Tibial nerve (tissue), 4 donors: ENCODE measurements at regions not wholly inside any gene's neighbourhood (a gene's known extent, or its start where the extent isn't known, plus 50 kb on each side); places are given as distances from the start of the nearest gene placed in this dataset.

Source experiments
- DNase-seq, 2 donors: peaks; one replicate each; pipeline ENCODE4 v3.0.0-alpha.2; 2019; ENCODE audit warnings: low spot score in 2 of 2
- H3K27ac ChIP-seq, 4 donors: fragments of 200-600 bp; sonication (generic) in 3 of 4; one replicate each; pipeline ENCODE4 v1.5.1; 2017 to 2019; ENCODE audit warnings: mild to moderate bottlenecking in 1 of 4
- H3K27me3 ChIP-seq, 2 donors: fragments of 200-600 bp; sonication (generic) in 1 of 2; one replicate each; pipeline versions ENCODE4 v1.5.1 to v1.6.0; 2017 to 2019
- H3K36me3 ChIP-seq, 3 donors: fragments of 200-600 bp; sonication (generic); one replicate each; pipeline ENCODE4 v1.5.1; 2018 to 2019
- H3K4me1 ChIP-seq, 4 donors: fragments of 200-600 bp; sonication (generic) in 3 of 4; one replicate each; pipeline ENCODE4 v1.5.1; 2017 to 2019
- H3K4me3 ChIP-seq, 4 donors: fragments of 200-600 bp; sonication (generic) in 3 of 4; one replicate each; pipeline ENCODE4 v1.5.1; 2017 to 2019; ENCODE audit warnings: mild to moderate bottlenecking in 1 of 4, moderate library complexity in 1 of 4
- H3K9me3 ChIP-seq, 4 donors: fragments of 200-600 bp; sonication (generic) in 3 of 4; one replicate each; pipeline ENCODE4 v1.5.1; 2017 to 2019
- EP300 ChIP-seq, 2 donors: sonication (generic); formaldehyde crosslinking; IDR thresholded peaks; one replicate each; pipeline ENCODE4 v1.6.1; 2017; ENCODE audit warnings: antibody characterized with exemption in 2 of 2, mild to moderate bottlenecking in 1 of 2
- POLR2A ChIP-seq, 2 donors: fragments of 450-650 bp; IDR thresholded peaks; one replicate each; pipeline ENCODE4 v1.6.1; 2017; ENCODE audit warnings: antibody characterized with exemption in 2 of 2, mild to moderate bottlenecking in 2 of 2, moderate library complexity in 2 of 2
- WGBS, 2 donors: methylation state at CpG; one replicate each; pipeline ENCODE4 v1.1.5; 2018; 5-methylcytosine and 5-hydroxymethylcytosine counted together
- TF ChIP-seq, protein P1 (sequence below), 5 experiments: fragments of 200-600 bp in 3 of 5; fragments of 450-650 bp in 2 of 5; sonication (generic) in 3 of 5; IDR thresholded peaks; one replicate each; pipeline ENCODE4 v1.5.1; 2016 to 2019; ENCODE audit warnings: antibody characterized with exemption in 5 of 5, mild to moderate bottlenecking in 3 of 5, moderate library complexity in 2 of 5

DNA sequence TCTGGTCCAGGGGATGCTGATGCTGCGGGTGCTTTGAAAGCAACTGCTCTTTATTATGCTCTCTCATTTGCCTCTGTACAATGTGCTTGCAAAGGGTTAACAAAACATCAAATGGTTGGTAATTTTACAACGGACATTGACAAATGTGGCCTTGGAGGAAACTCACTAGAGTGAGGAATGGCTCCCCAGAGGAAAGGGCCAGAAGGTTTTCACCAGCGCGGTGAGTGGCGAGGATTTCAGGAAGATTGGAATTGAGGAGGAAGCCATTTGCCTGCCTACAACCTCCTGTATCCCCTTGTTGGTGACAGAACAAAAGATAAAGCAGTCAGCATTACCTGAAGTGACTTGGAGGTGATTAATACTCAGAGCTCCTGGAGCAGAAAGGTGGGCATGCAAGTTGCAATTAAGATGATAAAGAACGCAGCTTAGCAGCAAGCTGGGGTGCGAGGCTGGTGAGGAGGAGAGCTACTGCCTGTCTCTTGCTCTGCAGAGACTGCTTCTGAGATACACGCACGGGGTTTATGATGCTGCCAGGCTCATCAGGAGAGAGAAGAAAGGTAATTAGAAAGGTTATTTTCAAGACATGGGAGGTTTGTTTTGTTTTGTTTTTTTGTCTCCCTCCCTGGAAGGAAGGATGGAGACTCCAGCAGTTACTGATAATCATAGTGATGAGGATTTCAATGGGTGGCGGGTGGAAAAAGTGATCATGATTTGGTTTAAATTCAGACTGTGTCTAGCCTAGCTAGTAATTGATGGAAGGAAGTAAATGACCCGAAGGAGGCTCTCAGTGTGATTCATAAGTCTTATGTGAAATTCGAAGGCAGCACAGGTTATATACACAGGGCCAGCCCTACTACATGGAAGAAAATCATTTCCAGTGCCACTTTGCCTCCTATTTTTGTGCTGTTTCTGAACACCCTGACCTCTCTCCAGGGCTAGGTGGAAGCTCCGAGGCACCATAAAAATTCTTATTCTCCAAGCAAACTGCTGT, 141.6 kb upstream of the DTNBP1 start:
- H3K27me3 ChIP-seq = no peaks in the 10 kb centered on the region
- no peak overlapping the region for H3K4me3 ChIP-seq
- no peak for DNase-seq
- H3K27ac ChIP-seq = no peak overlapping the region
- H3K9me3 ChIP-seq = no peaks in the 10 kb centered on the region
- 41 to 47% methylated on average over 13 of the region's 13 CpGs for WGBS, 2 donors
- no peak for TF ChIP-seq POLR2A (IDR thresholded peaks at IDR 0.05)
- no peak for TF ChIP-seq EP300 (IDR thresholded peaks at IDR 0.05)
- TF ChIP-seq, protein P1, sequence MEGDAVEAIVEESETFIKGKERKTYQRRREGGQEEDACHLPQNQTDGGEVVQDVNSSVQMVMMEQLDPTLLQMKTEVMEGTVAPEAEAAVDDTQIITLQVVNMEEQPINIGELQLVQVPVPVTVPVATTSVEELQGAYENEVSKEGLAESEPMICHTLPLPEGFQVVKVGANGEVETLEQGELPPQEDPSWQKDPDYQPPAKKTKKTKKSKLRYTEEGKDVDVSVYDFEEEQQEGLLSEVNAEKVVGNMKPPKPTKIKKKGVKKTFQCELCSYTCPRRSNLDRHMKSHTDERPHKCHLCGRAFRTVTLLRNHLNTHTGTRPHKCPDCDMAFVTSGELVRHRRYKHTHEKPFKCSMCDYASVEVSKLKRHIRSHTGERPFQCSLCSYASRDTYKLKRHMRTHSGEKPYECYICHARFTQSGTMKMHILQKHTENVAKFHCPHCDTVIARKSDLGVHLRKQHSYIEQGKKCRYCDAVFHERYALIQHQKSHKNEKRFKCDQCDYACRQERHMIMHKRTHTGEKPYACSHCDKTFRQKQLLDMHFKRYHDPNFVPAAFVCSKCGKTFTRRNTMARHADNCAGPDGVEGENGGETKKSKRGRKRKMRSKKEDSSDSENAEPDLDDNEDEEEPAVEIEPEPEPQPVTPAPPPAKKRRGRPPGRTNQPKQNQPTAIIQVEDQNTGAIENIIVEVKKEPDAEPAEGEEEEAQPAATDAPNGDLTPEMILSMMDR (IDR thresholded peaks at IDR 0.05) = no peak
- H3K4me1 ChIP-seq = no peaks in the 10 kb centered on the region
- no peaks in the 10 kb centered on the region for H3K36me3 ChIP-seq

- no peak overlapping the region for H3K27ac ChIP-seq
- peaks cover 0 to 9% (median 0%) of the 10 kb centered on the region in 4 donors for H3K9me3 ChIP-seq
- DNase-seq = no peak
- no peaks in the 10 kb centered on the region for H3K36me3 ChIP-seq
- H3K4me1 ChIP-seq = no peaks in the 10 kb centered on the region
- WGBS, 2 donors = 79 to 83% methylated on average over 5 of the region's 5 CpGs
- TF ChIP-seq, protein P1 (IDR thresholded peaks at IDR 0.05) = no peak
- no peak for TF ChIP-seq EP300 (IDR thresholded peaks at IDR 0.05)
- TF ChIP-seq POLR2A (IDR thresholded peaks at IDR 0.05) = no peak
- H3K4me3 ChIP-seq = no peak overlapping the region
- H3K27me3 ChIP-seq = no peaks in the 10 kb centered on the region
Measured at GRCh38 chr6:15802466-15802865, 139.6 kb upstream of the DTNBP1 start.

DNA sequence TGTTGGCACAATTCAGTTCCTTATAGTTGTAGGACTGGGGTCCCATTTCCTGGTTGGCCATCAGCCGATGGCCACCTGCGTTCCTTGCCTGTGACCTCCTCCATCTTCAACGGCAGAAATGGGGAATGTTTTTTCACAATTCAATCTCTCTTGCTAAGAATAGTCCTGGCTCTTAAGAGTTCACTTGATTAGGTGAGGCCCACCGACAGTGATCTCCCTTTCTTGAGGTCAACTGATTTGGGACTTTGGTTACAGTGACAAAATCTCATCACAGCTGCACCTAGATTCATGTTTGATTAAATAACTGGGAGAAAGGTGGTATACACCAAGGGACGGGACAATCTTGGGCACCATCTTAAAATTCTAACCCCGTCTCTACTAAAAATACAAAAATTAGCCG, 139.1 kb upstream of the DTNBP1 start:
- no peaks in the 10 kb centered on the region for H3K4me1 ChIP-seq
- H3K36me3 ChIP-seq = no peaks in the 10 kb centered on the region
- H3K4me3 ChIP-seq = no peak overlapping the region
- 91 to 95% methylated on average over 7 of the region's 7 CpGs for WGBS, 2 donors
- TF ChIP-seq EP300 (IDR thresholded peaks at IDR 0.05) = no peak
- TF ChIP-seq POLR2A (IDR thresholded peaks at IDR 0.05) = no peak
- peaks cover 0 to 11% (median 0%) of the 10 kb centered on the region in 4 donors for H3K9me3 ChIP-seq
- no peak overlapping the region for H3K27ac ChIP-seq
- no peaks in the 10 kb centered on the region for H3K27me3 ChIP-seq
- DNase-seq = no peak

- no peaks in the 10 kb centered on the region for H3K36me3 ChIP-seq
- H3K4me3 ChIP-seq = no peak overlapping the region
- 74 to 77% methylated on average over 11 of the region's 11 CpGs for WGBS, 2 donors
- DNase-seq = no peak
- H3K27me3 ChIP-seq = no peaks in the 10 kb centered on the region
- no peak for TF ChIP-seq POLR2A (IDR thresholded peaks at IDR 0.05)
- no peak for TF ChIP-seq EP300 (IDR thresholded peaks at IDR 0.05)
- no peak overlapping the region for H3K27ac ChIP-seq
- no peaks in the 10 kb centered on the region for H3K4me1 ChIP-seq
- H3K9me3 ChIP-seq = peaks cover 0 to 11% (median 0%) of the 10 kb centered on the region in 4 donors
Measured at GRCh38 chr6:15800841-15801617, 138.2 kb upstream of the DTNBP1 start.

DNA sequence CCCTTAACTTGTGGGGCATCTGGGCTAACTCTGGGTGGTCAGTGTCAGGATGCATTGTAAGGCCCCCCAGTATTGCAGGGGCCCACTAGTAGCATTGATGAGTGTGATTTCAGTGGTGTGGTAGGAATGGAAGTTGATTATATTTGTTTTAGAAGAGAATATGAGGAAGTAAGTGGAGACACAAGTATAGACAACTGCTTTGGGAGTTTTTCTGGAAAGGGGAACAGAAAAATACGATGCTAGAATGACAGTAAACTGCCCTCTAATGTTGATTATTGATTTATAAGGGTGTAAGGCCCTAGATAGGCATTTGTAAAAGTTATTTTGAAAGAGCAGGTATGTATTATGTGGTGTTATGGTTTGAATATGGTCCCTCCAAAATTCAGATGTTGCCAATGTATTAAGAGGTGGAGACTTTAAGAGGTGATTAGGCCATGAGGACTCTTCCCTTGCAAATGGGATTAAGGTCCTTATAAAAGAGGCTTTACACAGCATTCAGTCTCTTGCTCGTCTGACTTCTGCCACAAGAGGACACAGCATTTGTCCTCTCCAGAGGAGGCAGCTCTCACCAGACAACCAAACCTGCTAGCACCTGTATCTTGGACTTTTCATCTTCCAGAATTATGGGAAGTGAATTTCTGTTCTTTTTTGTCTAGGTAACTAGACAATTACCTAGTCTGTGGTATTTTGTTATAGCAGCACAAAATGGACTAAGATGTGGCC, 135.9 kb upstream of the DTNBP1 start:
- 83% methylated on average over 2 of the region's 2 CpGs for WGBS, 2 donors
- H3K9me3 ChIP-seq = peaks cover 0 to 11% (median 0%) of the 10 kb centered on the region in 4 donors
- no peaks in the 10 kb centered on the region for H3K27me3 ChIP-seq
- no peaks in the 10 kb centered on the region for H3K4me1 ChIP-seq
- no peak overlapping the region for H3K4me3 ChIP-seq
- H3K27ac ChIP-seq = no peak overlapping the region
- no peaks in the 10 kb centered on the region for H3K36me3 ChIP-seq
- DNase-seq = no peak
- TF ChIP-seq, protein P1 (IDR thresholded peaks at IDR 0.05) = no peak
- TF ChIP-seq POLR2A (IDR thresholded peaks at IDR 0.05) (no peak), EP300 (IDR thresholded peaks at IDR 0.05) (no peak)
